HUES48 (cell line): ENCODE measurements at regions not wholly inside any gene's neighbourhood (a gene's known extent, or its start where the extent isn't known, plus 50 kb on each side); places are given as distances from the start of the nearest gene placed in this dataset.

Experiments used
- H3K27ac ChIP-seq: one replicate; pipeline ENCODE4 v1.7.0; 2013; ENCODE audit warnings: low read depth, low read length, inconsistent platforms
- H3K27me3 ChIP-seq: 2 replicates; pipeline ENCODE4 v1.6.1; 2013; ENCODE audit warnings: mild to moderate bottlenecking, low read length; ENCODE audit not compliant: control insufficient read depth, insufficient read depth
- H3K36me3 ChIP-seq: 2 replicates; pipeline ENCODE4 v1.6.1; 2013; ENCODE audit warnings: low read length; ENCODE audit not compliant: control insufficient read depth, insufficient read depth
- H3K4me1 ChIP-seq: 2 replicates; pipeline ENCODE4 v1.6.1; 2013; ENCODE audit warnings: mild to moderate bottlenecking, low read length; ENCODE audit not compliant: control insufficient read depth, insufficient read depth
- H3K4me3 ChIP-seq: 2 replicates; pipeline ENCODE4 v1.5.1; 2013; ENCODE audit warnings: mild to moderate bottlenecking, low read depth, low read length
- H3K9ac ChIP-seq: 2 replicates; pipeline ENCODE4 v1.6.1; 2013; ENCODE audit warnings: mild to moderate bottlenecking, low read depth, low read length, moderate library complexity
- H3K9me3 ChIP-seq: 2 replicates; pipeline ENCODE4 v1.6.1; 2013; ENCODE audit warnings: low read length; ENCODE audit not compliant: control insufficient read depth, insufficient read depth

DNA sequence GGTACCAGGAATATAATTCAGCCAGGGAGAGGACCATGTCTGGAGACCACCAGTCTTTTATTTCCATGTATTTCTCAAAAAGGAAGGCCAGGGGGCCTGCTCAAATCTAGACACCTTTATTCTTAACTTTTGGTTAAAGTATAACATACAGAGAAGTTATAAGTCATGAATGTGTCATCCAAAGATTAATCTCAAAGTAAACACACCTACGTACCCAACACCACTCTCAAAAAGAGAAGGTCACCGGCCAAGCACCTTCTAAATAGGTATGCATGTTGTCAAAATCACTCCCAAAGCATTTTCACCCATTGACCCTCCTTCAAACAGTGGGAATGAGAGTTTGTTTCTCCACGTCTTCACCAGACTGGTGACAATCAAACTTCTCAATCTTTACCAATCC is 60.0 kb upstream of the FZD10 start:
- Histone ChIP-seq H3K9me3 (no peaks in the 10 kb centered on the region), H3K4me1 (peaks cover 15% of the 10 kb centered on the region), H3K27ac (no peak overlapping the region), H3K4me3 (no peak overlapping the region), H3K27me3 (peaks cover 52% of the 10 kb centered on the region), H3K36me3 (no peaks in the 10 kb centered on the region), H3K9ac (no peak overlapping the region)

DNA sequence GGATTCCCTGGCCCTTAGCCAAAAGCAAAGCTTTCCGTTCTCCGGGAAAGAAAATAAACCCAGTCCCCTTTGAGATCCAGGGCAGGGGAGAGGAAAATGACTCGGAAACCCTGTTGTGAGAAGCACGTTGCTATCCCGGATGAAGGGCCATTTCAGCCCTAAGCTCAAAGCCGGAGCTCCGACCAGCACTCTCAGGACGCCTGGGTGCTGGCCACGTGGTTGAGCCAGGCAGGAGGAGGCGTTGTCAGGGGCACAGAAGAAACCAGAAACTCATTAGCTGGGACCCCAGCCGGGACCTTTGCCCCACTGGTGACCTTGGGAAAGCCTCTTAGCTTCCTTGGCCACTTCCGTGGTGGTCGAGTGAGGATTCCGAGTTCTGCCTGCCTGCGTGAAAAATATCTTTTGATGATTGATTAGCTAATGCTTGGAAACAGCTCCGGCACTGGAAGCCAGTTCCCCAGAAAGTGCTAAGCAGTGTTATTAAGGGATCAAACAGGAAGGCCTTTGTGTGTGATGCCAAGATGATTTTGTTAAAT is 57.6 kb upstream of the FZD10 start:
- H3K4me1 ChIP-seq: peaks cover 15% of the 10 kb centered on the region
- no peak overlapping the region for H3K9ac ChIP-seq
- no peak overlapping the region for H3K27ac ChIP-seq
- no peak overlapping the region for H3K4me3 ChIP-seq
- H3K9me3 ChIP-seq: no peaks in the 10 kb centered on the region
- peaks cover 51% of the 10 kb centered on the region for H3K27me3 ChIP-seq
- H3K36me3 ChIP-seq: no peaks in the 10 kb centered on the region

DNA sequence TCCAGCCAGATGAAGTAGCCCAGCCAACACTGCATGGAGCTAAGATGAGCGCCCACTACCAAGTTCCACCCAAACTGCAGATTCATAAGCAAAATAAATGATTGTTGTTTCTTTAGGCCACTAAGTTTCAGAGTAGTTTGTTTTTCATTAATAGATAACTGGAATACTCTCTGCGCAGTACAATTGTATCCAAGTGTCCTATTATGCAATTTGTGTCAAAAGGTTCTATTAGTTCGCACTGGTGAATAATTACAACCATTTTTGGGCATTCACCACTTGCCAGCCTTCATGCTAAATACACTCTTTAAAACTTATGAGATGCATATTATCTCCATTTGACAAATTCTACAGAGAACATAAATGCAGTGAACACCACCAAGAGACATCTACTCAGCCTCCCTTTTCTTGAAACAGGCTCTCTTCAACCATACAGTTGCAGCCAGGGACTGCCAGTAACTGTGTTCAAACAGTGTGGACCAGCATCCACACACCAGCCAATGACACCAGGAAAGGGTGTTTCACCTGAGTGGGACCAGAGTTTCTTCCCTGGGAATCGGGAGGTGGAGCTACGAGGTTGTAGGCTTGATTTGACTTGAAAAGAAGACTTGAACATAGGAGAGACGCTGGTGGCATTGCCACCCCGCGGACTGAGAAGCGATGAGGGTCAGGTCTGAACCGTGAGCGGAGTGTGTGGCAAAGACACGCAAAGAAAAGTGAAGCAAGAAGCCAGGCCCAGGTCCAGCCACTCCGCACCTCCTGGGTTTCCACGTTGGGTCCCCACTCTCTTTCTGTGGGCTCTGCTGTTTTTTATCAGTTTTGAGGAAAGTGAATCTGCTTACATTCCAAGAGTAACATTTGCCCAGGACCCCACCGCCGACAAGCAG is 53.0 kb upstream of the FZD10 start:
- peaks cover 42% of the 10 kb centered on the region for H3K27me3 ChIP-seq
- H3K27ac ChIP-seq: no peak overlapping the region
- H3K4me1 ChIP-seq: peaks cover under 1% of the 10 kb centered on the region
- H3K9ac ChIP-seq: no peak overlapping the region
- H3K9me3 ChIP-seq: no peaks in the 10 kb centered on the region
- no peak overlapping the region for H3K4me3 ChIP-seq
- H3K36me3 ChIP-seq: no peaks in the 10 kb centered on the region

DNA sequence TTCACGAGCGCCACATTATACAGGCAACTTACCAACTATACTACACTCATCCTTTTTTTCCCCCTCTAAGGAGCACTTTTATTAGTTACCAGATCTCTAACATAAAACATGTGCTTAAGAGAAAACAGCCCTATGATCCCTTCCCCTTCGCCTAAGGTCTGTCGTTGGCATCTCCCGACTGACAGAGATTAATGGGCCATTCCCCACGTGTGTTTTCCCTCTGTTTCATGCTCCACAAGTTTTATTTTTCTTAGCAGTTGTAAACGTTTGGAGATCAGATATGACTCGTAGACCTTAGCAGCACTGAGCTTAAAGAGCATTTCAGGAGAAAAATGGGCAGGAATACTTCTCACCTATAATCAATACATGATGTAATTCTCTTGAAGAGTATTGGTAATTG is 51.4 kb upstream of the FZD10 start:
- Histone ChIP-seq H3K9ac (no peak overlapping the region), H3K36me3 (no peaks in the 10 kb centered on the region), H3K4me3 (no peak overlapping the region), H3K9me3 (no peaks in the 10 kb centered on the region), H3K27ac (no peak overlapping the region), H3K27me3 (peaks cover 28% of the 10 kb centered on the region), H3K4me1 (no peaks in the 10 kb centered on the region)

DNA sequence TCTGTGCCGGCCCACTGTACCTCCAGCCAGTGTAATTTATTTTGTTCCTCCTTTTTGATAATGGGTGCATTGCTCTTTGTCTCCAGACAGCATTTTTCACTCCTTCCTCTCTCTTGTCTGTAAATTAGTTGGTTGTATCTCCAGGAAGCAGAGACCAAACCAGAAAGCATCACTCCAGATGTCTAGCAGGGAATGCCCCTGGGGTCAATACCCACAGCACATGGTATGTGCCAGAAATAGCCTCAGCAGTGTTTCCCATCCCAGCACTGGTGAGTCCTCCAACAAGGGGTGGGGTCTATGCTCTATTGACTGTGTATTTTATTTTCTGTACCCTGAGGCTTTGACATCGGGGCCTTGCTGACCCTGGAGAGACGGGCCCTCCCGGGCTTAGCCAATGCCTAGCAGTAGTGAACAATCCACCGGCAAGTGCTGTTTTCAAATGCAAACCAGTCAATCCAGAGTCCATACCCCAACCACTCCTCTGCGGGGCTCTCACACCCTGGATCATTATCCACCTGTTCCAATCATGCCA is 50.2 kb upstream of the FZD10 start:
- Histone ChIP-seq H3K9ac (no peak overlapping the region), H3K27me3 (peaks cover 25% of the 10 kb centered on the region), H3K4me1 (no peaks in the 10 kb centered on the region), H3K4me3 (no peak overlapping the region), H3K36me3 (no peaks in the 10 kb centered on the region), H3K27ac (no peak overlapping the region), H3K9me3 (no peaks in the 10 kb centered on the region)
